ENCODE measurements at regions not wholly inside any gene's neighbourhood (a gene's known extent, or its start where the extent isn't known, plus 50 kb on each side); places are given as distances from the start of the nearest gene placed in this dataset.

GRCh38 chr18:61225336-61225735 lies 107.9 kb upstream of the CDH20 start:
- TF ChIP-seq ZFX (IDR thresholded peaks at IDR 0.05; ENCODE audit: borderline replicate concordance), result no peak
- no peak for TF ChIP-seq CTCF (IDR thresholded peaks at IDR 0.05)
- no peak overlapping the region for H3K27ac ChIP-seq

GRCh38 chr18:61236356-61237057 lies 96.7 kb upstream of the CDH20 start:
- TF ChIP-seq CTCF (IDR thresholded peaks at IDR 0.05), result no peak
- no peak for TF ChIP-seq ZFX (IDR thresholded peaks at IDR 0.05; ENCODE audit: borderline replicate concordance)
- no peak overlapping the region for H3K27ac ChIP-seq

- H3K27ac ChIP-seq, result no peak overlapping the region
- TF ChIP-seq ZFX (IDR thresholded peaks at IDR 0.05; ENCODE audit: borderline replicate concordance) (no peak), CTCF (IDR thresholded peaks at IDR 0.05) (no peak)
These were observed 95.7 kb upstream of the CDH20 start for GRCh38 chr18:61237529-61237928.

GRCh38 chr18:61239051-61239450 lies 94.2 kb upstream of the CDH20 start:
- TF ChIP-seq ZFX (IDR thresholded peaks at IDR 0.05; ENCODE audit: borderline replicate concordance) (no peak), CTCF (IDR thresholded peaks at IDR 0.05) (no peak)
- no peak overlapping the region for H3K27ac ChIP-seq

- H3K27ac ChIP-seq, result no peak overlapping the region
- TF ChIP-seq CTCF (IDR thresholded peaks at IDR 0.05), result no peak
- no peak for TF ChIP-seq ZFX (IDR thresholded peaks at IDR 0.05; ENCODE audit: borderline replicate concordance)
These were observed 91.9 kb upstream of the CDH20 start for GRCh38 chr18:61241260-61241853.

GRCh38 chr18:61244632-61245031 lies 88.6 kb upstream of the CDH20 start:
- no peak overlapping the region for H3K27ac ChIP-seq
- no peak for TF ChIP-seq ZFX (IDR thresholded peaks at IDR 0.05; ENCODE audit: borderline replicate concordance)

- TF ChIP-seq CTCF (IDR thresholded peaks at IDR 0.05) (no peak), ZFX (IDR thresholded peaks at IDR 0.05; ENCODE audit: borderline replicate concordance) (no peak)
- H3K27ac ChIP-seq, result no peak overlapping the region
These were observed 88.0 kb upstream of the CDH20 start for GRCh38 chr18:61245276-61245675.
